BE2C (cell line): ENCODE measurements at regions not wholly inside any gene's neighbourhood (a gene's known extent, or its start where the extent isn't known, plus 50 kb on each side); places are given as distances from the start of the nearest gene placed in this dataset.

Source experiments
- DNase-seq: peaks from one replicate; pipeline ENCODE4 v3.0.0-alpha.2; 2020
- H3K27me3 ChIP-seq: fragments of 250-450 bp; sonication (Bioruptor Pico); 2 replicates; pipeline ENCODE4 v1.5.1; 2020; ENCODE audit warnings: mild to moderate bottlenecking
- H3K36me3 ChIP-seq: fragments of 250-450 bp; sonication (Bioruptor Pico); 2 replicates; pipeline ENCODE4 v1.5.1; 2020; ENCODE audit warnings: mild to moderate bottlenecking
- H3K4me1 ChIP-seq: fragments of 250-450 bp; sonication (Bioruptor Pico); 2 replicates; pipeline ENCODE4 v1.5.1; 2020
- H3K4me3 ChIP-seq: 2 replicates; pipeline ENCODE4 v1.5.1; 2011; ENCODE audit warnings: low read depth, low read length
- H3K9me3 ChIP-seq: fragments of 250-450 bp; sonication (Bioruptor Pico); 2 replicates; pipeline ENCODE4 v1.5.1; 2020
- TF ChIP-seq, protein P1 (sequence below): IDR thresholded peaks from 2 replicates; pipeline ENCODE4 v1.5.1; 2012; ENCODE audit warnings: mild to moderate bottlenecking, low read depth, low read length

DNA sequence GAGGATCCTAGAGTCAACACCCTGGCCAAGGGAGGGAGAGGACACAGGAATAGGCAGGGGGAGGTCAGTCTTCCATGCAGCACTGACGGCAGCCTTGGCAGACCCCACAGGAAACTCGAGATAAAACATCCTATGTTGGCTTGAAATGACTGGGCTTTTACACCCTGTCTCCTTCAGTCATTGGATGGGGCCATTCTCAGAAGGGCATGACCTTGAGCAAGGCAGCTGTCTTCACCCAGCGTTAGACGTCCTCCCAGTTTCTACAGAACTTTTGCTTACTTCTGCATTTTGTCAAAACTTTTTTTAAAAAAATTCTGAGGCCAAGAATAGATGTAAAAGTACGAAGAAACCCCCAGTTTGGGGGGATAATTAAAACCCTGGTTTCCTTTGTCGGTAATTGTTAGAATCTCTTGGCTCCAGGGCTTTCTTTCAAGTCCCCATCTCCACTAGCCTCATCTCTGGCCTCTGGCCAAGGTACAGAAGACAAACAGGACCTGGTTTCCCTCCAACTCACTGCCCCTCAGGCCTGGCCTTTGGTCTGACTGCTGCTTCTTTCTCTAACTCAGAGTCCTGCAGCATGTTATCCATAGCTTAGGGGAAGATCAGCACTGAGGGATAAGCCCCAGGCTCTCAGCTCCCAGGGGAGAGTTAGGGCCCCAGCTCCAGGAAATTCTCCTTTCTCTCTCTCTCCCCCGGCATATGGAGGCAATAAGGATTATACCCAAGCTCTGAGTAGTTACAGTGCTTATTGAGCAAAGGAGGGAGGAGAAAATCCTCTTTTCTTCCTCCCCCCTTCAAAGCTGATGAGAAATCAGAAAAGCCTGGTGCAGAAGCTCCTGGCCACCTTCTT lies 51.6 kb upstream of the KCND3 start:
- DNase-seq: peak; percentile 35
- TF ChIP-seq, protein P1, sequence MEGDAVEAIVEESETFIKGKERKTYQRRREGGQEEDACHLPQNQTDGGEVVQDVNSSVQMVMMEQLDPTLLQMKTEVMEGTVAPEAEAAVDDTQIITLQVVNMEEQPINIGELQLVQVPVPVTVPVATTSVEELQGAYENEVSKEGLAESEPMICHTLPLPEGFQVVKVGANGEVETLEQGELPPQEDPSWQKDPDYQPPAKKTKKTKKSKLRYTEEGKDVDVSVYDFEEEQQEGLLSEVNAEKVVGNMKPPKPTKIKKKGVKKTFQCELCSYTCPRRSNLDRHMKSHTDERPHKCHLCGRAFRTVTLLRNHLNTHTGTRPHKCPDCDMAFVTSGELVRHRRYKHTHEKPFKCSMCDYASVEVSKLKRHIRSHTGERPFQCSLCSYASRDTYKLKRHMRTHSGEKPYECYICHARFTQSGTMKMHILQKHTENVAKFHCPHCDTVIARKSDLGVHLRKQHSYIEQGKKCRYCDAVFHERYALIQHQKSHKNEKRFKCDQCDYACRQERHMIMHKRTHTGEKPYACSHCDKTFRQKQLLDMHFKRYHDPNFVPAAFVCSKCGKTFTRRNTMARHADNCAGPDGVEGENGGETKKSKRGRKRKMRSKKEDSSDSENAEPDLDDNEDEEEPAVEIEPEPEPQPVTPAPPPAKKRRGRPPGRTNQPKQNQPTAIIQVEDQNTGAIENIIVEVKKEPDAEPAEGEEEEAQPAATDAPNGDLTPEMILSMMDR: no peak
- H3K4me3 ChIP-seq: no peak overlapping the region

DNA sequence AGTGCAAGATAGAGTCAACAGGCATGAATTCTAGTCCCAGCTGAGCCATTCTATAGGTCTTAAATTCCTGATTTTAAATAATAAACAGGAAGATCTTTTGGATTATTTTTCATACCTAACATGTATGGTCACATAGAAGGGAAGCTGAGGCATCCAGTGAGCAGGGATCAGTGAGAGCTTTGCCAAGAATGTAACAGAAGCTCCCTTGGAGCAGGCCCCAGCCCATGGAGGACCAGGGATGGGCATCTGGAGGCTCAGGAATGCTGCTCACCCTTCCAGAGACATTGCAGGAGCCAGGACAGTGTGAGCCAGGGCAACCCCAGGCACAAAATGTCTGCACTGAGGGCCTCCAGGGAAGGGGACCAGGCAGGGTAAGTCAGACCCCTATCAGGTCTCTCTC lies 54.4 kb upstream of the KCND3 start:
- TF ChIP-seq, protein P1: no peak
- peaks cover 5% of the 10 kb centered on the region; the same call in 1 of the 2 replicates for H3K27me3 ChIP-seq

More for the DNA sequence above, 51.6 kb upstream of the KCND3 start:
- Histone ChIP-seq H3K27me3 (0 out of 2 replicates have a peak, but pooled peaks cover 5% of the 10 kb centered on the region), H3K9me3 (no peaks in the 10 kb centered on the region), H3K4me1 (no peaks in the 10 kb centered on the region), H3K36me3 (no peaks in the 10 kb centered on the region)

GRCh38 chr1:112044745-112045144 lies 55.3 kb upstream of the KCND3 start:
- no peak for DNase-seq
- H3K4me3 ChIP-seq: no peak overlapping the region
- peaks cover 5% of the 10 kb centered on the region; the same call in 1 of the 2 replicates for H3K27me3 ChIP-seq
- no peaks in the 10 kb centered on the region for H3K9me3 ChIP-seq
- TF ChIP-seq, protein P1: no peak
- H3K36me3 ChIP-seq: no peaks in the 10 kb centered on the region
- H3K4me1 ChIP-seq: no peaks in the 10 kb centered on the region

More for the DNA sequence above, 54.4 kb upstream of the KCND3 start:
- no peaks in the 10 kb centered on the region for H3K36me3 ChIP-seq
- no peak overlapping the region for H3K4me3 ChIP-seq
- H3K4me1 ChIP-seq: no peaks in the 10 kb centered on the region
- H3K9me3 ChIP-seq: no peaks in the 10 kb centered on the region
- no peak for DNase-seq

- Histone ChIP-seq H3K4me3 (no peak overlapping the region), H3K9me3 (no peaks in the 10 kb centered on the region), H3K27me3 (peaks cover 5% of the 10 kb centered on the region; the same call in 1 of the 2 replicates), H3K36me3 (no peaks in the 10 kb centered on the region), H3K4me1 (no peaks in the 10 kb centered on the region)
- no peak for DNase-seq
- TF ChIP-seq, protein P1: no peak
Observed at GRCh38 chr1:112046630-112047029, 57.2 kb upstream of the KCND3 start.

GRCh38 chr1:112048421-112048820 lies 59.0 kb upstream of the KCND3 start:
- no peaks in the 10 kb centered on the region for H3K9me3 ChIP-seq
- no peaks in the 10 kb centered on the region for H3K4me1 ChIP-seq
- H3K27me3 ChIP-seq: peaks cover 5% of the 10 kb centered on the region; the same call in 1 of the 2 replicates
- H3K36me3 ChIP-seq: no peaks in the 10 kb centered on the region
- TF ChIP-seq, protein P1: no peak
- DNase-seq: no peak
- H3K4me3 ChIP-seq: no peak overlapping the region

DNA sequence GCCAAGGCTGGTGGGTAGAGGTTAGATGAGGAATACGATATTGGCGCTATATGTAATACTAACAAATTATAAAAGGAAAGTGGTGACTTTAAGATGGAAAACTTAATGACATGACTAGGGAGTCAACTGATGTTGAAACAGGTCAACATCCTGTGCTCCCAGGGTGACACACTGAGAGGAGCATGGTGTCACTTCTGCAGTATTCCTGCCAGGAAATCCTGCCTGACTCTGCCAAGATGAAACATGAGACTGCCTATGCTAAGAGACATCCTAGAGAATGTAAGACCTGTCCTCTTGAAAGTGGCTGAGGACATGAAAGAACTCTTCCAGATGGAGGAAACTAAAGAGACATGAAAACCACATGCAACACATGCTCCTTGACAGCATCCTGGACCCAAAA lies 65.0 kb upstream of the KCND3 start:
- no peaks in the 10 kb centered on the region for H3K27me3 ChIP-seq
- H3K4me1 ChIP-seq: no peaks in the 10 kb centered on the region
- no peaks in the 10 kb centered on the region for H3K9me3 ChIP-seq
- H3K4me3 ChIP-seq: no peak overlapping the region
- no peak for DNase-seq
- TF ChIP-seq, protein P1: no peak
- H3K36me3 ChIP-seq: no peaks in the 10 kb centered on the region
